PC-3 (cell line): ENCODE measurements at regions not wholly inside any gene's neighbourhood (a gene's known extent, or its start where the extent isn't known, plus 50 kb on each side); places are given as distances from the start of the nearest gene placed in this dataset.

ENCODE experiments used
- CTCF ChIP-seq: fragments of 300-600 bp; sonication (generic); conservative IDR thresholded peaks from 2 replicates; pipeline ENCODE4 v1.5.1; 2017; ENCODE audit warnings: antibody characterized with exemption, low read depth, mild to moderate bottlenecking, low read length
- EZH2 ChIP-seq: fragments of 300-600 bp; sonication (generic); IDR thresholded peaks from one replicate; pipeline ENCODE4 v1.6.1; 2017; ENCODE audit warnings: antibody characterized with exemption, mild to moderate bottlenecking, low read length; ENCODE audit not compliant: unreplicated experiment

GRCh38 chr5:71809446-71809845, 90.4 kb downstream of the CARTPT start:
- TF ChIP-seq CTCF, result no peak
- no peak for TF ChIP-seq EZH2
